ENCODE measurements at regions not wholly inside any gene's neighbourhood (a gene's known extent, or its start where the extent isn't known, plus 50 kb on each side); places are given as distances from the start of the nearest gene placed in this dataset.

- TF ChIP-seq, protein P1, sequence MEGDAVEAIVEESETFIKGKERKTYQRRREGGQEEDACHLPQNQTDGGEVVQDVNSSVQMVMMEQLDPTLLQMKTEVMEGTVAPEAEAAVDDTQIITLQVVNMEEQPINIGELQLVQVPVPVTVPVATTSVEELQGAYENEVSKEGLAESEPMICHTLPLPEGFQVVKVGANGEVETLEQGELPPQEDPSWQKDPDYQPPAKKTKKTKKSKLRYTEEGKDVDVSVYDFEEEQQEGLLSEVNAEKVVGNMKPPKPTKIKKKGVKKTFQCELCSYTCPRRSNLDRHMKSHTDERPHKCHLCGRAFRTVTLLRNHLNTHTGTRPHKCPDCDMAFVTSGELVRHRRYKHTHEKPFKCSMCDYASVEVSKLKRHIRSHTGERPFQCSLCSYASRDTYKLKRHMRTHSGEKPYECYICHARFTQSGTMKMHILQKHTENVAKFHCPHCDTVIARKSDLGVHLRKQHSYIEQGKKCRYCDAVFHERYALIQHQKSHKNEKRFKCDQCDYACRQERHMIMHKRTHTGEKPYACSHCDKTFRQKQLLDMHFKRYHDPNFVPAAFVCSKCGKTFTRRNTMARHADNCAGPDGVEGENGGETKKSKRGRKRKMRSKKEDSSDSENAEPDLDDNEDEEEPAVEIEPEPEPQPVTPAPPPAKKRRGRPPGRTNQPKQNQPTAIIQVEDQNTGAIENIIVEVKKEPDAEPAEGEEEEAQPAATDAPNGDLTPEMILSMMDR (IDR thresholded peaks at IDR 0.05 in 2 of 3, conservative IDR thresholded peaks at IDR 0.05 in 1 of 3; ENCODE audit: control insufficient read depth in 2 of 3, extremely low read depth in 1 of 3, insufficient read depth in 1 of 3, low read depth in 3 of 3, low read length in 3 of 3) = peak; percentile 65 to 82 (median 75)
- no peak for TF ChIP-seq EP300 (IDR thresholded peaks at IDR 0.05; ENCODE audit: borderline replicate concordance in 1 of 2, control insufficient read depth in 1 of 2, low read depth in 2 of 2, low read length in 2 of 2)
Measured at GRCh38 chr16:11405331-11406176, 60.3 kb downstream of the RMI2 start.

Measured in GM12878 (cell line).